HUES64 (cell line): ENCODE measurements at regions not wholly inside any gene's neighbourhood (a gene's known extent, or its start where the extent isn't known, plus 50 kb on each side); places are given as distances from the start of the nearest gene placed in this dataset.
"Not testable (repeated sequence)": the region's sequence is repeated elsewhere in the genome, so short reads cannot be mapped to it uniquely, and the experiment has no call there.

Experiments used
- H3K27ac ChIP-seq: 2 replicates; pipeline ENCODE4 v1.7.0; 2013; ENCODE audit warnings: low read depth, low read length, inconsistent platforms
- H3K27me3 ChIP-seq: 2 replicates; pipeline ENCODE4 v1.6.1; 2013; ENCODE audit warnings: mild to moderate bottlenecking, low read length; ENCODE audit not compliant: insufficient read depth
- H3K36me3 ChIP-seq: 2 replicates; pipeline ENCODE4 v1.6.1; 2013; ENCODE audit warnings: mild to moderate bottlenecking, low read length; ENCODE audit not compliant: insufficient read depth
- H3K4me1 ChIP-seq: 2 replicates; pipeline ENCODE4 v1.6.1; 2013; ENCODE audit warnings: mild to moderate bottlenecking, low read length, moderate library complexity; ENCODE audit not compliant: insufficient read depth
- H3K4me3 ChIP-seq: 2 replicates; pipeline ENCODE4 v1.5.1; 2013; ENCODE audit warnings: mild to moderate bottlenecking, low read length, moderate library complexity
- H3K9ac ChIP-seq: 2 replicates; pipeline ENCODE4 v1.6.1; 2013; ENCODE audit warnings: mild to moderate bottlenecking, low read depth, low read length
- H3K9me3 ChIP-seq: 2 replicates; pipeline ENCODE4 v1.6.1; 2013; ENCODE audit warnings: low read depth, low read length; ENCODE audit not compliant: insufficient read depth
- WGBS: fragments of 150-250, 120-280 bp; methylation state at CpG from one replicate; pipeline ENCODE4 v1.1.7; 2013; ENCODE audit warnings: missing lambda C conversion rate; 5-methylcytosine and 5-hydroxymethylcytosine counted together

- H3K4me1 ChIP-seq, H3K27me3 ChIP-seq, H3K4me3 ChIP-seq, H3K27ac ChIP-seq, H3K36me3 ChIP-seq, H3K9ac ChIP-seq: not testable (repeated sequence)
- peaks cover 17% of the 10 kb centered on the region for H3K9me3 ChIP-seq
- WGBS: 97% methylated on average over 17 of the region's 17 CpGs
Measured at GRCh38 chr11:42881335-42881734, 430.5 kb upstream of the API5 start.

DNA sequence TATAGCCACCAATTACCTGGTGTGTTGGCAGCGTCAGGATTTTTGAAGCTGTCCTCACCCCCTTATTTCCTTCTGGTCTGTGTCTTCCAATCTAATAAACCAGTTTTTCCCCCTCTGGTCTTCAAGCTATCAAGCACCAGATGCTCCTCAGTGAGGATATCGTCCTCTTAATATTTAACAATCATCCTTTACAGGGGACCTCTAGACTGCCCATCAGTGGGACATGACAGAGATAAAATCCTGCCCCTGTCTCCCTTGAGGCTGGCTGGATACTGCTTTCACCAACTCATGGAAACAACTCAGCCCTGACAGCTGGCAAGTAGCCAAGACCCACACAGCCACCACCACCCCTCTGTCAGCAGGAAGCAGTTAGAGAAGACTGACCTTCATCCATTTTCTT is 421.0 kb upstream of the API5 start:
- no peak overlapping the region for H3K4me3 ChIP-seq
- 87% methylated on average over 2 of the region's 2 CpGs for WGBS
- H3K4me1 ChIP-seq: no peaks in the 10 kb centered on the region
- H3K27ac ChIP-seq: no peak overlapping the region
- no peaks in the 10 kb centered on the region for H3K36me3 ChIP-seq
- no peaks in the 10 kb centered on the region for H3K27me3 ChIP-seq
- no peaks in the 10 kb centered on the region for H3K9me3 ChIP-seq
- no peak overlapping the region for H3K9ac ChIP-seq

DNA sequence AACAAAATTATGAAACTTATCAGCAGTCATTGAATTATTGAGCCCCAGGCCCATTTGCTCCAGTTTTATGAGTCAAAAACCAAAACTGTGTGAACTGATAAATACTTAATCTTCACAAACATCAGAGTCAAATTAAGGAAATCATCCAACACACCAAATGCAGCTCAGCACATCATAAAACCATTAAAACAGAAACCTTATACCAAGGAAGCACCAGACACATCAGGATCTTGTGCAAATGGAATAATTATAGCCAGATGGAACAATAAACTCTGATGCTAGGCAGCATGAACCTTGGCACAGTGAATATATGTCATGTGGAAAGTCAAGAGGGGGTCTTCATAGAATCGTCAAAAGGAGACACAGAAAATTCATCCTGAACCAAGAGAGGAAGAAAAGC is 410.7 kb upstream of the API5 start:
- no peaks in the 10 kb centered on the region for H3K4me1 ChIP-seq

DNA sequence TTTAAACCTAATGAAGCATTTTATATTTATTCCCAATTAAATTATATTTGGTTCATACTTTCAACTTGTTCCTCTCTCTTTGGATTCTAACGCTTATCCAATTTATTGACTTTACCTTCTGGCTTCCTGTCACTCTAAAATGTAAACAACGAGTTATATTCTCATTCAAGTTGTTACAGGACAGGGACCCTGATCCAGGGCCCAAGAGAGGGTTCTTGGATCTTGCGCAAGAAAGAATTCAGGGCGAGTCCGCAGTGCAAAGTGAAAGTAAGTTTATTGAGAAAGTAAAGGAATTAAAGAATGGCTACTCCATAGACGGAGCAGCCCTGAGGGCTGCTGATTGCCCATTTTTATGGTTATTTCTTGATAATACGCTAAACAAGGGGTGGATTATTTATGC is 405.6 kb upstream of the API5 start:
- WGBS: 75% methylated on average over 7 of the region's 7 CpGs
- H3K36me3 ChIP-seq: no peaks in the 10 kb centered on the region
- peaks cover 12% of the 10 kb centered on the region; the same call in 1 of the 2 replicates for H3K9me3 ChIP-seq
- no peak overlapping the region for H3K9ac ChIP-seq
- H3K27me3 ChIP-seq: no peaks in the 10 kb centered on the region
- no peak overlapping the region for H3K4me3 ChIP-seq
- no peaks in the 10 kb centered on the region for H3K4me1 ChIP-seq
- no peak overlapping the region for H3K27ac ChIP-seq

More for the DNA sequence above, 410.7 kb upstream of the API5 start:
- Histone ChIP-seq H3K27ac (no peak overlapping the region), H3K4me3 (no peak overlapping the region), H3K9me3 (peaks cover 2% of the 10 kb centered on the region; the same call in 1 of the 2 replicates), H3K9ac (no peak overlapping the region), H3K36me3 (no peaks in the 10 kb centered on the region), H3K27me3 (no peaks in the 10 kb centered on the region)
- 97% methylated on average over 1 of the region's 1 CpG for WGBS

DNA sequence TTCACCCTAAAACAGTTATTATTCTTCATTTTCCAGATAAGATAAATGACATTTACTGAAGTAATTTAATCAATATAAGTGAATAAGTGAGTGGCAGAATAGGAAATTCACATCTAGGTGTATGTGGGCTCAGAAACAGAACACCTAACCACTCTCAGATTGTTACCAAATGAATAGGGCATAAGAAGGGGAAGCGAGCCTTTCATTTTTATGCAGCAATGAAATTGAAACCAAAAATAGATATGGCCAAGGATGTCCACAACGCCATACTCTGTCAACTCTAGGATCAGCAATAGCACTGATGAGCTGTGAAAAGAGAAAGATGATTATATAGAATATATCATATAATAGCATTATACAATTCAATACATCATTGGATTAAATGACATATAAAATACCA is 398.1 kb upstream of the API5 start:
- Histone ChIP-seq H3K27me3 (no peaks in the 10 kb centered on the region), H3K9me3 (peaks cover 14% of the 10 kb centered on the region), H3K27ac (no peak overlapping the region), H3K4me3 (no peak overlapping the region), H3K4me1 (no peaks in the 10 kb centered on the region), H3K9ac (no peak overlapping the region), H3K36me3 (no peaks in the 10 kb centered on the region)
- 100% methylated on average over 1 of the region's 2 CpGs for WGBS

GRCh38 chr11:42923651-42924050 is 388.1 kb upstream of the API5 start:
- WGBS: 100% methylated on average over 1 of the region's 3 CpGs

DNA sequence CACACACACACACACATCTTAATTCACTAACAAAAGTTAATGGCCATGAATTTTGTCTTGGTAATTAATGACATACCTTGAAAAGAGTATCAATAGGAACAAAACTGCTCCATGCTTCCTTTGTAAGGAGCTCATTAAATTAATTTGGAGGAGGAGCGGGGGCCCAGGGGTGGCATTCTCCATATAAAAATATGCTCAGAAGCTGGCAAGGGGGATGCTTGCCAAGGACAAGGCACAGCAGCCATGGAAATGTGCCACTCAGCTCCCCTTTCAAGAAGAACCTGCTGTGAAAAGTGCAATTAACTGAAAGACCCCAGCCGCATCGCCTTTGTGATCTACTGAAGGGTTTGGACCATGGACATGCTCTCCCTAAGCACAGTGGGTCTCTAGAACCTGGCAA is 385.9 kb upstream of the API5 start:
- WGBS: 79% methylated on average over 3 of the region's 3 CpGs

More at GRCh38 chr11:42923651-42924050, 388.1 kb upstream of the API5 start:
- H3K27me3 ChIP-seq: no peaks in the 10 kb centered on the region
- no peak overlapping the region for H3K9ac ChIP-seq
- H3K9me3 ChIP-seq: peaks cover 8% of the 10 kb centered on the region; the same call in 1 of the 2 replicates
- no peaks in the 10 kb centered on the region for H3K4me1 ChIP-seq
- H3K36me3 ChIP-seq: no peaks in the 10 kb centered on the region
- H3K4me3 ChIP-seq: no peak overlapping the region
- no peak overlapping the region for H3K27ac ChIP-seq

GRCh38 chr11:42947405-42947804 is 364.4 kb upstream of the API5 start:
- 98% methylated on average over 3 of the region's 3 CpGs for whole genome bisulfite sequencing
- no peak overlapping the region for H3K9ac ChIP-seq

More for the DNA sequence above, 385.9 kb upstream of the API5 start:
- Histone ChIP-seq H3K27ac (no peak overlapping the region), H3K4me3 (no peak overlapping the region), H3K4me1 (no peaks in the 10 kb centered on the region), H3K36me3 (no peaks in the 10 kb centered on the region), H3K9ac (no peak overlapping the region), H3K27me3 (no peaks in the 10 kb centered on the region), H3K9me3 (peaks cover 8% of the 10 kb centered on the region; the same call in 1 of the 2 replicates)

GRCh38 chr11:42949738-42950376 is 361.9 kb upstream of the API5 start:
- H3K9ac ChIP-seq, H3K4me1 ChIP-seq, H3K36me3 ChIP-seq, H3K9me3 ChIP-seq, H3K4me3 ChIP-seq, H3K27me3 ChIP-seq, H3K27ac ChIP-seq: not testable (repeated sequence)
- 94% methylated on average over 30 of the region's 30 CpGs for WGBS

More at GRCh38 chr11:42947405-42947804, 364.4 kb upstream of the API5 start:
- Histone ChIP-seq H3K27me3 (no peaks in the 10 kb centered on the region), H3K27ac (no peak overlapping the region), H3K9me3 (0 out of 2 replicates have a peak, but pooled peaks cover 4% of the 10 kb centered on the region), H3K36me3 (no peaks in the 10 kb centered on the region), H3K4me1 (no peaks in the 10 kb centered on the region), H3K4me3 (no peak overlapping the region)

GRCh38 chr11:42951266-42951665 is 360.5 kb upstream of the API5 start:
- no peak overlapping the region for H3K4me3 ChIP-seq
- WGBS: 87% methylated on average over 1 of the region's 1 CpG

GRCh38 chr11:42957831-42958230 is 354.0 kb upstream of the API5 start:
- no peaks in the 10 kb centered on the region for H3K36me3 ChIP-seq
- no peak overlapping the region for H3K9ac ChIP-seq
- WGBS: 56% methylated on average over 1 of the region's 1 CpG
- H3K27ac ChIP-seq: no peak overlapping the region
- no peak overlapping the region for H3K4me3 ChIP-seq
- H3K4me1 ChIP-seq: no peaks in the 10 kb centered on the region
- H3K9me3 ChIP-seq: peaks cover 8% of the 10 kb centered on the region; the same call in 1 of the 2 replicates
- no peaks in the 10 kb centered on the region for H3K27me3 ChIP-seq

More at GRCh38 chr11:42951266-42951665, 360.5 kb upstream of the API5 start:
- Histone ChIP-seq H3K9me3 (0 out of 2 replicates have a peak, but pooled peaks cover 4% of the 10 kb centered on the region), H3K9ac (no peak overlapping the region), H3K27ac (no peak overlapping the region), H3K27me3 (no peaks in the 10 kb centered on the region), H3K4me1 (no peaks in the 10 kb centered on the region), H3K36me3 (no peaks in the 10 kb centered on the region)
